Loucy (cell line): ENCODE measurements at regions not wholly inside any gene's neighbourhood (a gene's known extent, or its start where the extent isn't known, plus 50 kb on each side); places are given as distances from the start of the nearest gene placed in this dataset.

Experiments used
- H2AFZ ChIP-seq: fragments of 200-600 bp; sonication (generic); 2 replicates; pipeline ENCODE4 v1.6.0; 2016; ENCODE audit warnings: antibody characterized with exemption, mild to moderate bottlenecking, low read length, moderate library complexity
- H3F3A ChIP-seq: fragments of 200-600 bp; 2 replicates; pipeline ENCODE4 v1.6.0; 2016; ENCODE audit warnings: antibody characterized with exemption, low read depth, mild to moderate bottlenecking
- H3K27me3 ChIP-seq: fragments of 200-600 bp; sonication (generic); 2 replicates; pipeline ENCODE4 v1.6.1; 2014; ENCODE audit warnings: low read length, mild to moderate bottlenecking; ENCODE audit not compliant: insufficient read depth, poor library complexity, severe bottlenecking
- H3K36me3 ChIP-seq: fragments of 200-600 bp; sonication (generic); 2 replicates; pipeline ENCODE4 v1.6.1; 2016; ENCODE audit warnings: low read length; ENCODE audit not compliant: insufficient read depth
- H3K4me1 ChIP-seq: fragments of 200-600 bp; sonication (generic); 2 replicates; pipeline ENCODE4 v1.5.1; 2014; ENCODE audit warnings: low read length, mild to moderate bottlenecking; ENCODE audit not compliant: insufficient read depth, poor library complexity, severe bottlenecking
- H3K4me2 ChIP-seq: fragments of 200-600 bp; sonication (generic); 2 replicates; pipeline ENCODE4 v1.6.0; 2014; ENCODE audit warnings: antibody characterized with exemption, low read length, low read depth, mild to moderate bottlenecking; ENCODE audit not compliant: poor library complexity, severe bottlenecking
- H3K4me3 ChIP-seq: fragments of 200-600 bp; sonication (generic); 2 replicates; pipeline ENCODE4 v1.5.1; 2014; ENCODE audit warnings: low read length, mild to moderate bottlenecking, mixed read lengths; ENCODE audit not compliant: poor library complexity, severe bottlenecking
- H3K79me2 ChIP-seq: fragments of 200-600 bp; sonication (generic); 2 replicates; pipeline ENCODE4 v1.6.1; 2014; ENCODE audit warnings: low read length; ENCODE audit not compliant: insufficient read depth
- H3K9ac ChIP-seq: fragments of 200-600 bp; sonication (generic); 2 replicates; pipeline ENCODE4 v1.6.0; 2014; ENCODE audit warnings: mild to moderate bottlenecking, low read depth, low read length, moderate library complexity; ENCODE audit not compliant: poor library complexity, severe bottlenecking
- H3K9me2 ChIP-seq: fragments of 200-600 bp; sonication (generic); replicated peaks from 2 replicates; pipeline ENCODE4 v1.6.1; 2016; ENCODE audit warnings: low read depth, low read length, mixed read lengths
- H3K9me3 ChIP-seq: fragments of 200-600 bp; sonication (generic); 2 replicates; pipeline ENCODE4 v1.6.1; 2014; ENCODE audit warnings: mild to moderate bottlenecking, antibody characterized with exemption, low read length, low read depth; ENCODE audit not compliant: insufficient read depth
- H4K20me1 ChIP-seq: fragments of 200-600 bp; sonication (generic); 2 replicates; pipeline ENCODE4 v1.6.0; 2014; ENCODE audit warnings: antibody characterized with exemption, low read length, mild to moderate bottlenecking; ENCODE audit not compliant: insufficient read depth, poor library complexity, severe bottlenecking
- EZH2phosphoT487 ChIP-seq: fragments of 200-600 bp; IDR thresholded peaks from 2 replicates; pipeline ENCODE4 v1.6.1; 2018; ENCODE audit warnings: antibody characterized with exemption, mild to moderate bottlenecking, moderate library complexity, borderline replicate concordance
- TF ChIP-seq, protein P1 (sequence below): fragments of 200-600 bp; sonication (generic); conservative IDR thresholded peaks from 2 replicates; pipeline ENCODE4 v1.5.1; 2014; ENCODE audit warnings: mild to moderate bottlenecking, antibody characterized with exemption, low read length

DNA sequence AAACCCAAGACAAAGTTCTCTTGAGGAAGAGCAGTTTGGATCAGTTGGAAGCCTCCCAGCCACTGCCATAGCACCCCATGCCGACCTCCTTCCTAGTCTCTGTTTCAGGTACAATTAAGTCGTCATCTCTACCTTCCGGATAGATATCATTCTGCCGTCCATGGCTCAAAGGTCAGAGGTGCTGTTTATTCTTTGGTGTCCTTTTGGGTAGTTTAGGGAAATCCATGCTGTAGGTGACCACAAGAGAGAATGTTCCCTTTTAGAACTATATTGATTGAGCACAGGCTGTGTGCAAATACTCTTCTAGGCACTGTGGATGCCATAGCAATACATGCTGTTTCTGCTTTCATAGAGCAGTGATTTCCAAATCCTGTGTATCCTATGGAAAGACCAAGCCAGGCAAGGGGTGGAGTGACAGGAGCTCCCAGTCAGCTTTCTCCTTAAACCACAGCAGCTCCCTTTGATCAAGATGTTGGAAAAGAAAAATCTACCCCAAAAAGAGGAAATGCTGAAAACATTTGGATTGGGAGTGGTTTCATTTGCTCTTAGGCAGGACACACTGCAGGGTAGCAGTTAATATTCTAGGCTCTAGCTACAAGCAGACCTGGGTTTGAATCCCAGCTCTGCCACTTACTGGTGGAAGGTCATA is 127.9 kb downstream of the PALM2AKAP2 start:
- H3K4me1 ChIP-seq = peaks cover 2% of the 10 kb centered on the region
- H2AFZ ChIP-seq = 0 out of 2 replicates have a peak overlapping the region, but pooled peaks have one; percentile 1
- TF ChIP-seq, protein P1, sequence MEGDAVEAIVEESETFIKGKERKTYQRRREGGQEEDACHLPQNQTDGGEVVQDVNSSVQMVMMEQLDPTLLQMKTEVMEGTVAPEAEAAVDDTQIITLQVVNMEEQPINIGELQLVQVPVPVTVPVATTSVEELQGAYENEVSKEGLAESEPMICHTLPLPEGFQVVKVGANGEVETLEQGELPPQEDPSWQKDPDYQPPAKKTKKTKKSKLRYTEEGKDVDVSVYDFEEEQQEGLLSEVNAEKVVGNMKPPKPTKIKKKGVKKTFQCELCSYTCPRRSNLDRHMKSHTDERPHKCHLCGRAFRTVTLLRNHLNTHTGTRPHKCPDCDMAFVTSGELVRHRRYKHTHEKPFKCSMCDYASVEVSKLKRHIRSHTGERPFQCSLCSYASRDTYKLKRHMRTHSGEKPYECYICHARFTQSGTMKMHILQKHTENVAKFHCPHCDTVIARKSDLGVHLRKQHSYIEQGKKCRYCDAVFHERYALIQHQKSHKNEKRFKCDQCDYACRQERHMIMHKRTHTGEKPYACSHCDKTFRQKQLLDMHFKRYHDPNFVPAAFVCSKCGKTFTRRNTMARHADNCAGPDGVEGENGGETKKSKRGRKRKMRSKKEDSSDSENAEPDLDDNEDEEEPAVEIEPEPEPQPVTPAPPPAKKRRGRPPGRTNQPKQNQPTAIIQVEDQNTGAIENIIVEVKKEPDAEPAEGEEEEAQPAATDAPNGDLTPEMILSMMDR = no peak
- no peak for TF ChIP-seq EZH2phosphoT487
- no peaks in the 10 kb centered on the region for H3K36me3 ChIP-seq
- H3K4me2 ChIP-seq = no peak overlapping the region
- no peaks in the 10 kb centered on the region for H3K27me3 ChIP-seq
- no peaks in the 10 kb centered on the region for H4K20me1 ChIP-seq
- no peaks in the 10 kb centered on the region for H3K9me3 ChIP-seq
- no peak overlapping the region for H3K4me3 ChIP-seq
- H3F3A ChIP-seq = no peaks in the 10 kb centered on the region
- no peak overlapping the region for H3K9ac ChIP-seq
- no peaks in the 10 kb centered on the region for H3K9me2 ChIP-seq
- H3K79me2 ChIP-seq = no peaks in the 10 kb centered on the region

DNA sequence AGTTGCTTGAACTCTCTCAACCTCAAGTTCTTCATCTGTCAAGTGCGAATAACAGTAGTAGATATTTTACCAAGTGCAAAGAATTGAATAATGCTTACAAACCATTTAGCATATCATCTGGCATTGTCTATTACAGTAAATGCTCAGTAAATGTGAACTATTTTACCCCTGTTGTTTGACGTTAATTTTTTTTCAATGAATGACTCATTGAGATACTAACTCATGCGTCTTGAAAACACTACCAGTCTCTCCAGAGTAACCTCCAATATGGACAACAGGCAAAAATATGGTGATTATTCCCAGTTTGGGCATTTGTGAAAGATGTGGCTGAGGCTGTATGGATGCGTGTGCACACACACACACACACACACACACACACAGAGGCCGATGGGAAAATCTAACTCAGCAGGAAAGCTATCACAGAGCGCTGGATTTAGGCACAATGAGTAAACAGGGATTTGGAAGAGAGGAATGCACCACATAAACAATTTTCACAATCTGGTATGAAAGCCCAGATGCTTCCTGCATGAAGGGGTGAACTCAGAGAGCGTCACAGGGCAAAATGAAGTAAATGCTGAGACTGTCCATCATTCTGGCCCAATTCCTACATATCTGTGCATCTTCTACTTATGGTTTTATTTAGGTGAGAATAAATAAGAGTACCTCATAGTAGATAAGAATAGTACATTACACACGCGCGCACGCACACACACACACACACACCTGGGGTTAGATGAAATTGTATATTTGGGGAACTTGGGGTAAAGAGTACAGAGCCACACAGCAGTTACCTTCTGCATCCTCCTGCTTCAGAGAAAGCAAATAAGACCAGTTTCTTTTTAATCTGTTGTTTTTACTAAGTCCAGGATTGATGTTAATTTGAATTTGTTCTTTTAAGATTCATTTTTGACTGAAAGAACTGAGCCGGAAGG is 128.7 kb downstream of the PALM2AKAP2 start:
- H3K9me3 ChIP-seq = no peaks in the 10 kb centered on the region
- H3K27me3 ChIP-seq = no peaks in the 10 kb centered on the region
- no peak overlapping the region for H3K9ac ChIP-seq
- no peaks in the 10 kb centered on the region for H3F3A ChIP-seq
- H2AFZ ChIP-seq = no peak overlapping the region; the same call in 1 of the 2 replicates
- H3K4me3 ChIP-seq = no peak overlapping the region
- no peak for TF ChIP-seq EZH2phosphoT487
- TF ChIP-seq, protein P1 = no peak
- H3K79me2 ChIP-seq = no peaks in the 10 kb centered on the region
- H3K4me2 ChIP-seq = no peak overlapping the region
- H3K36me3 ChIP-seq = no peaks in the 10 kb centered on the region
- H4K20me1 ChIP-seq = no peaks in the 10 kb centered on the region
- peaks cover 7% of the 10 kb centered on the region for H3K4me1 ChIP-seq
- H3K9me2 ChIP-seq = no peaks in the 10 kb centered on the region

DNA sequence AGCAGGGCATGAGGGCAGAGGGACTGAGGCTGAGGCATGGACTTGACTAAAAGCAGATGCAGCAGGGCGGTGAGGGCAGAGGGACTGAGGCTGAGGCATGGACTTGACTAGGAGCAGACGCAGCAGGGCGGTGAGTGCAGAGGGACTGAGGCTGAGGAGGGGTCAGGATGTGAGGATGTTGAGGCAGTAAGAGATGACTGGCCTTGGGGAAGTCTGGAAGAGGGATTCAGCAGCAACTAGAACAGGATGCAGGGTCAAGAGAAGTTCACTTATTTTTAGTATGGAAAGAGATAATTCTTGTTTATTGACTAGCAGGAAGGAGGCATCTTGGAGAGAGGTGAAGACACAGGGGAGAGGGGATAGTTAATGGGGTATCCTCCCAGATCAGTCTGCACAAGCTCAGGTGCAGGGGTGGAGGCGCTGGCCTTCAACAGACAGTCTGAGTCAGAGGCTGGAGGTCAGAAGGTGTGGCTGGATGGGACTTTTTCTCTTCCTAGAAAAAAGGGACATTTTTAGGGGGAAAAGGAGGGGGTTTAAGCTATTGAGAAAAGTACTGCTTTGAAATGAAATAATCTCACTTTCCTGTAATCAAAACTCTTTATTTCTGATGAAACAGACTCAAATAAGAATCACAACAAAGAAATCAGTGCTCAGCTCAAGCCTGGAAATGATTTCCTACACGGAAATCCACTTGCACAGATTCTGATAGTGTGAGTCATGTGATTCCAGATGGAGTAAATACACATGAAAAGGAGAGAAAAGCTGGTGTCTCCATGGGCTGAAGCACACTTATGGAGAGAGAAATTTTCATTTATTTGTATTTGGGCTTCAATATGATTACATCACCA is 130.9 kb downstream of the PALM2AKAP2 start:
- no peaks in the 10 kb centered on the region for H3K79me2 ChIP-seq
- no peak overlapping the region for H3K4me2 ChIP-seq
- H3K9ac ChIP-seq = no peak overlapping the region
- no peaks in the 10 kb centered on the region for H3F3A ChIP-seq
- H3K36me3 ChIP-seq = no peaks in the 10 kb centered on the region
- H3K4me3 ChIP-seq = no peak overlapping the region
- H3K9me3 ChIP-seq = no peaks in the 10 kb centered on the region
- H3K27me3 ChIP-seq = no peaks in the 10 kb centered on the region
- peaks cover 7% of the 10 kb centered on the region for H3K4me1 ChIP-seq
- H2AFZ ChIP-seq = no peak overlapping the region
- H3K9me2 ChIP-seq = no peaks in the 10 kb centered on the region
- H4K20me1 ChIP-seq = no peaks in the 10 kb centered on the region
- TF ChIP-seq, protein P1 = no peak
- no peak for TF ChIP-seq EZH2phosphoT487
